CD1c-positive myeloid dendritic cell (primary cell): ENCODE measurements at regions not wholly inside any gene's neighbourhood (a gene's known extent, or its start where the extent isn't known, plus 50 kb on each side); places are given as distances from the start of the nearest gene placed in this dataset.

Experiments
- DNase-seq: peaks from one replicate; pipeline ENCODE4 v3.0.0-alpha.2; 2016; ENCODE audit errors: extremely low spot score

- DNase-seq, result no peak
Measured at GRCh38 chr13:105612541-105612940, 922.9 kb downstream of the EFNB2 start.

DNA sequence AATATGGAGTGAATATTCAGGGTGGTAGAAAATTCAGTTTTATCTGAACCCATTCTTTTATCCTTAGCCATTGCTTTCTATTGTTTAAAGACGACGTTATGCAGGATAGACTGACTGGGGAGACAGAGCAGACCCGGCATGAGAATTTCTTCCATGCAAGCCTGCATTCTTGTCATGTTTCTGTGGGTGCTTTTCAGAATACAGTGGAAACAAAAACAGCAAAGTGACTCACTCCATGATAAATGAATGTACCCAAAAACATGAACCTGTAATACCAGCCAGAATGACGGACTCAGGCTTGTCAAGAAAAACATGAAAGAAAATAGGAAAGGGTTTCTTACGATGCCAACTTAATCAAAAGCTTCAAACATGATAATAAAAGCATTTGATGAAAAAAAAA is 924.0 kb downstream of the EFNB2 start:
- DNase-seq, result no peak

DNA sequence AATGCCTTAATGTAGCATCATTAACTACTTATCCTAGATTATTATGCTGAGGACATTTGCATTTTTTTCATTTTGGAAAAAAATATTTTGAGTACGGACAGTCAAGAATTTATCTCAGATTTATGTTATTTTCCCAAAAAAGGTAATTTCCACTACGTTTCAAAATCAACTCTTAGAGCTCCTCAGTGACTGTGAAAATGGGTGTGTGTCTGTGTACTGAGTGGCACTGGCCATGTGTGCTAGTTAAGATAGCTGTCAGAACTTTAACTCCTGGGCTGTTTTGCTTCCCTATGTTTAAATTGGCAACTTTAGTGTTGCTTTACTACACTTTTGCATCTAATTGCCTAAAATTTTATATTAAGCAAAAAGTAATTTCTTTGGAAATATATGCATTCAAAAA is 927.4 kb downstream of the EFNB2 start:
- DNase-seq, result no peak

DNA sequence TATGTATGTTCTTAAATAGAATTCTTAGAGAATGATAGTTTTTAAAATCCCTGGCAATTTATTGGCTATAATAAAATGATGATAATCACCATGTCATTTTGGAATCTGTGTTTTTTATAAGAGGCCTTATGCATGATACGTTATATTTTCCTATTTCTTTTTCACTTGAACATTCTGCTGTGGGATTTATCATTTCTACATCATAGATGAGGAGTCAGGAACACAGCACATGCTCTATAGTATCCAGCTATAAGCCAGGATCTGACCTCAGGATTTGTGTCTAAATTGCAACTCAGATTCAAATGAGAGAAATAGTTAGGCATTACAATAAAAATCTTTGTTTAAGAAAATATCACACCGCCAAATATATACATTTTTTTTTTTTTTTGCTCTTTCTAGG is 928.0 kb downstream of the EFNB2 start:
- DNase-seq, result no peak

DNA sequence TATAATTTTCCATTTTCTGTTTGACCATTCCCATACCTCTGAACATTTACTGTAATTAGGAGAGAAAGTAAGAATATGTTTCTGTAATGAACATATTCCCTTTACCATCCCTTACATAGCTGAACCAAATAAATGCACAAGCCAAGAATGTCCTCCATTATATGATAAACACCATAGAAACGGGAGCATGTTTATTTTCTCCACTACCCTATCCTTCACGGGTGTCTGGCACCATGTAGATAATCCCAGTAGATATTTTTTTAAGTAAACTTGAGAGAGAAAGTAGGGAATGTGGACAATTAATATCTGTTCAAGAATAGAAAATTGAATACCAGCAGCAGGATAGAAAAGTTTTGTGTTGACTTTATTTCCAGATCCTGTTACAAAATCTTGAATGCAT is 928.4 kb downstream of the EFNB2 start:
- DNase-seq, result no peak

GRCh38 chr13:105602956-105603670 is 932.3 kb downstream of the EFNB2 start:
- DNase-seq, result no peak

- DNase-seq, result no peak
Measured at GRCh38 chr13:105599477-105600037, 935.9 kb downstream of the EFNB2 start.

DNA sequence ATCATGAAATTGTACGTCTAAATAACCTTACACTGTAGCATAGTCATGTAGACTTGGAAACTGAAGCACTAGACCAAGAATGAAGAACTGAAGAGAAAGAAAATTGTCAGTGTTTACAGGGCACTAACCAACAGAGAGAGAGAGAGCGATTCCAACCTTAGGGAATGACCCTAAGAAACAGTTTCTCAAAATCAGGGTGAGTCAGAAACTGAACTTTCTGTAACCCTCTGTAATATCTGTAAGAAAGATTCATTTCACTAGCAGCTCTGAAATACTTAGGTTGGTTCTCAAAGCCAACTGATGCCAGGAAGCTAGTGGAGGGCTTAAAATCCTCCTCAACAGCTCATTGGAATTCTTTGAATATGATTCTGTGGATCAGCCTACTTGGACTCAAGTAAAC is 936.9 kb downstream of the EFNB2 start:
- DNase-seq, result no peak

DNA sequence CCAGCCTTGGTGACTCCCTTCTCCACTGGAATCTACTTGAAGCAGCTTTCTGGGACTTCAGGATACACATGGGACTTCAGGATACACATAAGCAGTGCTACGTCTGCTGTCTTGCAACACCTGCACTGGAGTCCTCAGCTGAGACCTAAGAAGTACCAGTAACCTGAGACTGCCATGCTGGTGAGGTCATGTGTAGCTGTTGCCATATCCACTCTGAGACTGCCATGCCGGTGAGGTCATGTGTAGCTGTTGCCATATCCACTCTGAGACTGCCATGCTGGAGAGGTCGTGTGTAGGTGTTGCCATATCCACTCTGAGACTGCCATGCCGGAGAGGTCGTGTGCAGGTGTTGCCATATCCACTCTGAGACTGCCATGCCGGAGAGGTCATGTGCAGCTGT is 937.9 kb downstream of the EFNB2 start:
- no peak for DNase-seq

DNA sequence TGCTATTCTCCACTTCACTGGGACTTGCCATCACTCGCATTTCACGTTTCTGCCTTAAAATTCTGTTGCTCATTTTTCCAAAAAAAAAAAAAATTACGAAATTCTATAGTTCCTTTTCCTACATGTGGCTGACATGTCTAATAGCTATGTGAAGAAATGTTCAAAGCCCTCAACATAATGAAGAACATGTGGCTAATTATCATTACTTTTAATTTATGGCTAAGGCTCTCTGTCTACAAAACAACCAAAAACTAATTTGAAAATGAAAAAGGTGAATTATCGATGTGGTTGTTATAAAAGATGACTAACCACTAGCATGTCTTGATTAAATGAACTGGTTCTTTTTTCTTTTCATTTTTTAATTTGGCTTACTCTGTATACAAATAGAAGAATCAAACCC is 940.0 kb downstream of the EFNB2 start:
- no peak for DNase-seq

- no peak for DNase-seq
Measured at GRCh38 chr13:105591277-105591676, 944.2 kb downstream of the EFNB2 start.

DNA sequence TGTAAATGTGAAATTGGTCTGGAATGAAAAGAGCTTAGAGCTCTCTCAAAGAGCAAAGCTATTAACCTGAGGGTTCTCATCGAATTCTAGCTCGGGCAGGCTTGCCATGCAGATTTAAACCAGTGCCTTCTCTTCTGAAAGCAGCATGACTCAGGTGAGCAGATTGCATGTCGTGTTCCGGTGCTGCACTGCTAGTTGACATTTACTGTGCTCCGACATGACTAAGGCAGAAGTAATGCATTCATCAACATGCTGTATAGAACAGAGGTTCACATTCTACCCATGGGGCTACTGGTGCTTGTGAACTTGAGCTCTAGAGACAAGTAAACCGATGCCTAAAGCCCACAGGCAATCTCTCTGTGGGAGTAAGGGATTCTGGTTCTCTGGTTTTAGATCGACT is 947.7 kb downstream of the EFNB2 start:
- no peak for DNase-seq

DNA sequence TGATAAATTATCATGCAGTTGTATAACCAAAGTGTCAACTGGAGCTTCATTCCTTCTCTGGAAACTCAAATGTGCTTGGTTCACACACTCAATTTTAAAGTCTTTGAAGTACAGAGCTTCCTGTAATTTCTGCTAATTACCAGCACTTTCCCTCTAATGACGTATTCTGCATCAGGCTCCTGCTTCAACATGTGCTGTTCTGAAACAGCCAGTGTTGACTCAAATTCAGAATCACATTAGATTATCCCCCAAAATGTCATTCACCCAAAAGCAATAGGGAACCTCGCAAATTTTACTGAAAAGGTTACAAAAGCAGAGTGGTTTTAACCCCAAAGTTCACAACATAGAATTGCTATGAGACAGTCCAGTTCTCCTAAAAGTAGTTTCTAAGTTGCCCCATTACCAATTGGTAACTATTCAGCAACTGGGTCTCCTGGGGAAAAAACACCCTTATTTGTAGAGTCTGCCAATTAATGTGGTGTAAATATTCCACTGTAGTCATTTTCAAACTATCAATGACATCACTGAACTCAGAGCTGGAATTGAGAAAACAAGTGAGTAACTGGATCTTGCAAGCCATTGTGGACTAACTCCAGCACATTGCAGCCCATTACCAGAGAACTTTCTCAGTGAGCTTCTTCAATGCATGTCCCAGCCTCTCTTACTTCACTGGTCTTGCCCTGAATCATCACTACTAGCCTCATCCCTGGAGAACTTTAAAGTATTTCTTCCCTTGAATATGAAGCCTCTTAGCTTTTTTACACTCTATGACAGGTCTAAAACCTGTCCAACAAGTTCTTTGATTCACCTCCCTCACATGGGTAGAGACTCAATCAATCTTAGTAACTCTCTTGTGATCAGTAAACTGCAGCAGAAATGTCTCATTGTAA is 955.4 kb downstream of the EFNB2 start:
- DNase-seq, result no peak

DNA sequence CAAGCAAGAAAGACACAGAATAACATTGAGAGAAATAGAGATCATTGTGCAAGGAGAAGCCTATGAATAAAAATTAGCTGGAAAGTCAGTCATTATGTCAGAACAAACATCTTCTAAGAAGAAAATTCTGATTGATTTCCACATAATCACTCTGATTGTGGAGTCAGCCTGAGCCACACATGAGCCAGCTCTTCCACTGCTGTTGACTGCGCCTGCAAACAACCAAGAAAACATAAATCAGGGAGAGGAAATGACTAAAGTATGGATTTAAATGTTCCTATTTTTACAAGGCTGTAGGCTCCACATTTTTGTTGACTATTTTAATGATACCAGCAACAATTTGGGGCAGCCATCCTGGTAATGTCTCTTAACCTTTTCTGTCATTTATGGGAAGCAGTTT is 962.3 kb downstream of the EFNB2 start:
- no peak for DNase-seq

- DNase-seq, result no peak
Measured at GRCh38 chr13:105572401-105572800, 963.1 kb downstream of the EFNB2 start.

- no peak for DNase-seq
Measured at GRCh38 chr13:105569816-105570215, 965.6 kb downstream of the EFNB2 start.

GRCh38 chr13:105567951-105568525 is 967.4 kb downstream of the EFNB2 start:
- no peak for DNase-seq

DNA sequence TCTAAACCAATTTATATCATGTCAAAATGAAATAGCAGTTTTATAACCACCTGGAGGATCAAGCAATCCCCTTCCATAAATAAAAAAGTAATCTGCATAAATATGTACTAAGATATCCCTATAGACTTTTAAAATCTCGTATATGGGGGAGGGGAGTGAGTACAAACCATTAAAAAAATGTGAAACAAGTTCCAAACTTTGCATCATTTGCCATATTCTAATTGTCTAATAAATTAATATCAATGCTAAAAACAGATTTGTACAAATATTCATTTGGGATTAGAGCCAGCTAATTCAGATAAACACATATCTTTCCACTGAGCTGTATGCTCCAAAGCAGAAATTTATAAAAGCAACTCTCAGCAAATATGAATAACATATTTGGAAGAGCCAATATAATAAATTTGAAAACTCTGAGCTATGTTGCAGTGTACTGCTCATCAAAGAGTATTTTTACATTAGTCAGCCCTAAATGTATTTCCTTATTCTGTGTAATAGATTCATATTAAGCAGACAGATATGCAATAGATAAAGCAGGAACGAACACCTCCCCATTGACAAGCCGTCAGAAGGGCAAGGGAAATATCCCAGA is 970.2 kb downstream of the EFNB2 start:
- DNase-seq, result no peak

GRCh38 chr13:105552078-105552477 is 983.4 kb downstream of the EFNB2 start:
- no peak for DNase-seq

DNA sequence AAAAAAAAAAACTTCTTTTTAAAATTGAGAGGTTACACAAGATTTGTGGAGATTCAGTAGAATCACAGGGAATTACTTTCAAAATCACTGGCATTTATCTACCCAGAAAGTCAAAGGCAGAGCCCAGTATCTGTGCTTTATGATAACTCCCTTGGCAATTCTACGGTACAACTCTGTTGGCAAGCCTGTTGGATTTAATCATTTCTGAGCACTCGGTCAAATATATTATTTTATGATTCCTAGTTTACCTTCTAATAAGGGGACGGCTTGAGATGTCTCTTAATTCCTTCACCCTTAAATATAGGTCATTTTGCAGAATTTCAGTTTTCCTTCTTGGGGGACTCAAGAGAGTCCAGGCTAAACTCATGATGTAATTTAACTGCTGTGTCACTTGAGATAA is 987.6 kb downstream of the EFNB2 start:
- no peak for DNase-seq

DNA sequence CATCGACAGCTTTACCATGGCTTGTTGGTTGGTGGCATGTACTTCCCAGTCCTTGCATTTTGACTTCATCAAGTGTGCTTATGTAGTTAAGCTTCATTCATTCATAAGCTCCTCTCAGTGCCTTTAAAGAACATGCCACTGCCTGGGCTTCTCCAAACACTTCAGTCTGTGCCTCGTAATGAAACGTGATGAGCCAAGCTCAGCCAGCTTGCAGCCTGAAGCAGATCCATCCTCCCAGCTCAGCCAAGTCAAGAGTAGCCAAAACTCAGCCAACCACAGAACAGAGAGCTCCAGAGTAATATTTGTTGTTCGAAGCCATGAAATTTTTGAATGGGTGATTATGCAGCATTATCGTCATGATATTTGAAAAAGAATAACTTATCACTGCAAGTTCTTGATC is 989.7 kb downstream of the EFNB2 start:
- DNase-seq, result no peak

DNA sequence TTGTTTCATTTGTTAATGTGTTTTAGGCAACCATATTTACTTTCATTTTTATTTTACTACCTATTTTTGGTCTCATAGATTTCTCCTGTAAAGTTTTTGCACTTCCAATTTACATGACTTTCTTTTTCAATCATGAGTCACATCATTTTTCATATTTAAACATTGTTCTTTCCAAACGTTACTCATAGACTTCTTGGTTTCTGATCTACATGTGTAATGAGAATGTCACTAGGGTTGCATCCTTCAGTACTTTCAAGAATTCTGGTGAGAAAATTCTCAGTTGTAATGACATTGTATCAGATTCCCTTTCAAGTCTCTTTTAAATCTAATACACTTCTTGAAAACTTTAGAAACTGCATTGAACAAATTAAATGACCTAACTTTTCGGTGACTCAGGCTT is 991.7 kb downstream of the EFNB2 start:
- DNase-seq, result no peak
